Adrenal gland (tissue), 9 donors: ENCODE measurements at regions not wholly inside any gene's neighbourhood (a gene's known extent, or its start where the extent isn't known, plus 50 kb on each side); places are given as distances from the start of the nearest gene placed in this dataset.

ENCODE experiments used
- DNase-seq, 7 donors: peaks; one replicate each; pipeline ENCODE4 v3.0.0-alpha.2; 2019 to 2020
- H3K27ac ChIP-seq, 5 donors: fragments of 200-600 bp; sonication (generic) in 4 of 5; 1 replicate in 3 of 5; 2 replicates in 2 of 5; pipeline versions ENCODE4 v1.5.1 to v1.8.0; 2016 to 2020; ENCODE audit warnings: mild to moderate bottlenecking in 1 of 5
- H3K27me3 ChIP-seq: fragments of 200-600 bp; 2 replicates; pipeline ENCODE4 v1.8.0; 2021
- H3K36me3 ChIP-seq, 2 donors: fragments of 200-600 bp; replicated peaks in 1 of 2; 1 replicate in 1 of 2; 2 replicates in 1 of 2; pipeline versions ENCODE4 v1.5.1 to v1.8.0; 2018 to 2022
- H3K4me1 ChIP-seq, 2 donors: fragments of 200-600 bp; replicated peaks in 1 of 2; 1 replicate in 1 of 2; 2 replicates in 1 of 2; pipeline versions ENCODE4 v1.5.1 to v1.8.0; 2018 to 2021
- H3K4me3 ChIP-seq, 4 donors: fragments of 200-600 bp; sonication (generic) in 3 of 4; one replicate each; pipeline ENCODE4 v1.5.1; 2016 to 2018
- H3K9me3 ChIP-seq, 3 donors: fragments of 200-600 bp; sonication (generic) in 1 of 3; replicated peaks in 1 of 3; 1 replicate in 2 of 3; 2 replicates in 1 of 3; pipeline versions ENCODE4 v1.5.1 to v1.8.0; 2016 to 2021
- POLR2A ChIP-seq, 2 donors: fragments of 450-650 bp; IDR thresholded peaks; one replicate each; pipeline ENCODE4 v1.6.1; 2017; ENCODE audit warnings: antibody characterized with exemption in 2 of 2, mild to moderate bottlenecking in 2 of 2, moderate library complexity in 1 of 2
- WGBS, 4 donors: extraction: QIAGEN DNeasy Blood & Tissue Kit in 2 of 4; methylation state at CpG; one replicate each; pipeline versions ENCODE4 v1.1.5 to v1.1.7; 2013 to 2017; 5-methylcytosine and 5-hydroxymethylcytosine counted together
- intact Hi-C, 2 donors: fragments of 100-400 bp; cut with DNase I; formaldehyde crosslinking; loops; one replicate each; pipeline versions ENCODE4 v1.14.1 to v1.15.0; 2022 to 2023
- TF ChIP-seq, protein P1 (sequence below), 6 experiments: fragments of 450-650 bp in 4 of 6; fragments of 200-600 bp in 2 of 6; sonication (generic) in 1 of 6; IDR thresholded peaks; 1 replicate in 5 of 6; 2 replicates in 1 of 6; pipeline versions ENCODE4 v1.5.1 to v1.8.0; 2016 to 2021; ENCODE audit warnings: antibody characterized with exemption in 6 of 6, mild to moderate bottlenecking in 2 of 6, moderate library complexity in 1 of 6
- donor health status: healthy with polysubstance abuse.
- donor health status: Bipolar disorder and iron deficiency.
- donor health status: DM: yes; HTN: yes; CAD: no.
- donor health status: DM: no; HTN: no; CAD: no.
- donor health status: DM: no; HTN: no; CAD: no.

DNA sequence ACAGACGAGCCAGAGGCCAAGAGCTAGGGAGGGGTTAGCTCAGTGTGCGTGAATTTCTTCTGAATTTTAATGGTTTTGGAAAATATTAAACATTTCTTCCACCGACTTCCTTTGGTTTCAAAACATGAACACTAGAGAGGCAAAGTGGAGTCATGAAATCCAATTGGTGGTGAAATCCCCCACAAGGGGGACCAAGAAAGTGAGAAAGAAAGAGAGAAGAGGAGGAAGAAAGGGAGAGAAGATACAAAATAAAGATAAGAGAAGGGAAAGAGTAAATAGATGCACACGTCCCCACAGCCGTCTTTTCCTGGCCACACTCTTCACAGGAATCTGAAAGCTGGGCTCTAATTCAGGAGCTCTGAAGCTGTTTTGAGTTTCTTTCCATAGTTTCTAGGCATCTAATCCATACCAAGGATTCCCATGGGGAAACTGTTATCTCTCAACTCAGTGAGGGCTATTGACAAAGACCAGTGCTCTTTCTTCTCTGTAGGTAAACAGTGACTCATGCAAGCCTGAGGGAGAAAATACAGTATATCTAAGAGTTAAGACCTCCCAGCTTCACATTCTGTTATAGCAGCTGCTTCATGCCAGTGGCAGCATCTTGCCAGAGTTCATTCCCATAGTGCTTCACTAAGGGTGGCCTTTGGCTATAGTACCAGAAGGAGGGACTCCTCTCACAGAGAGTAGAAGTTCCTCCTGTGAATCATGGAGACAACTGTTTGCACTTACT is 115.8 kb upstream of the LIFR start:
- DNase-seq: no peak
- TF ChIP-seq POLR2A (IDR thresholded peaks at IDR 0.05): no peak
- TF ChIP-seq, protein P1, sequence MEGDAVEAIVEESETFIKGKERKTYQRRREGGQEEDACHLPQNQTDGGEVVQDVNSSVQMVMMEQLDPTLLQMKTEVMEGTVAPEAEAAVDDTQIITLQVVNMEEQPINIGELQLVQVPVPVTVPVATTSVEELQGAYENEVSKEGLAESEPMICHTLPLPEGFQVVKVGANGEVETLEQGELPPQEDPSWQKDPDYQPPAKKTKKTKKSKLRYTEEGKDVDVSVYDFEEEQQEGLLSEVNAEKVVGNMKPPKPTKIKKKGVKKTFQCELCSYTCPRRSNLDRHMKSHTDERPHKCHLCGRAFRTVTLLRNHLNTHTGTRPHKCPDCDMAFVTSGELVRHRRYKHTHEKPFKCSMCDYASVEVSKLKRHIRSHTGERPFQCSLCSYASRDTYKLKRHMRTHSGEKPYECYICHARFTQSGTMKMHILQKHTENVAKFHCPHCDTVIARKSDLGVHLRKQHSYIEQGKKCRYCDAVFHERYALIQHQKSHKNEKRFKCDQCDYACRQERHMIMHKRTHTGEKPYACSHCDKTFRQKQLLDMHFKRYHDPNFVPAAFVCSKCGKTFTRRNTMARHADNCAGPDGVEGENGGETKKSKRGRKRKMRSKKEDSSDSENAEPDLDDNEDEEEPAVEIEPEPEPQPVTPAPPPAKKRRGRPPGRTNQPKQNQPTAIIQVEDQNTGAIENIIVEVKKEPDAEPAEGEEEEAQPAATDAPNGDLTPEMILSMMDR (IDR thresholded peaks at IDR 0.05): no peak

DNA sequence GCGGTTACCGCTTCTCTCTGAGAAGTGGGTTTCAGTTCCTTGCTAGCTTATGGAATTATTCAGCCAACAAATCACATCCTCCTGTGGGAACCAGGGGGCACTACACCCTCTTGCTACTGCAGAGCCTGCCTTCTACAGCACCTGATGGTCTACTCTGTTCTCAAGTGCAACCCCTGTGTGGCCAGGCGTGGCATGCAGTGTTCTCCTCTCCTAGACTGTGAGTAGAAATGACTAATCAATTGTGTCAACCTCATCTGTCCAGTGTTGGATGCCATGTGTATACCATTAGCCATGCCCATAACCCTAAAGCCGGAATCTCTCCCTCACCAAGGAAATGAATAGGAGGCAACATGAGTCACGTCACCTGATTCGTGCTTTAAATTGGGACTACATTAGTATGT is 117.2 kb upstream of the LIFR start:
- DNase-seq: no peak
- Histone ChIP-seq H3K27ac (no peak overlapping the region), H3K9me3 (no peaks in the 10 kb centered on the region), H3K4me3 (no peak overlapping the region), H3K4me1 (no peaks in the 10 kb centered on the region), H3K27me3 (no peaks in the 10 kb centered on the region), H3K36me3 (no peaks in the 10 kb centered on the region)
- WGBS, 4 donors: 93 to 96% (median 94%) methylated on average over 4 to 6 of the region's 6 CpGs
- intact Hi-C loops: no loop called here
- TF ChIP-seq, protein P1 (IDR thresholded peaks at IDR 0.05): peak in 1 of 6 experiments; percentile 7
- TF ChIP-seq POLR2A (IDR thresholded peaks at IDR 0.05): no peak

More for the DNA sequence above, 115.8 kb upstream of the LIFR start:
- H3K4me1 ChIP-seq: no peaks in the 10 kb centered on the region
- H3K9me3 ChIP-seq: no peaks in the 10 kb centered on the region
- intact Hi-C loops: no loop called here
- H3K4me3 ChIP-seq: no peak overlapping the region
- H3K36me3 ChIP-seq: no peaks in the 10 kb centered on the region
- no peaks in the 10 kb centered on the region for H3K27me3 ChIP-seq
- 68 to 78% (median 72%) methylated on average over 5 of the region's 5 CpGs for WGBS, 4 donors
- no peak overlapping the region for H3K27ac ChIP-seq

DNA sequence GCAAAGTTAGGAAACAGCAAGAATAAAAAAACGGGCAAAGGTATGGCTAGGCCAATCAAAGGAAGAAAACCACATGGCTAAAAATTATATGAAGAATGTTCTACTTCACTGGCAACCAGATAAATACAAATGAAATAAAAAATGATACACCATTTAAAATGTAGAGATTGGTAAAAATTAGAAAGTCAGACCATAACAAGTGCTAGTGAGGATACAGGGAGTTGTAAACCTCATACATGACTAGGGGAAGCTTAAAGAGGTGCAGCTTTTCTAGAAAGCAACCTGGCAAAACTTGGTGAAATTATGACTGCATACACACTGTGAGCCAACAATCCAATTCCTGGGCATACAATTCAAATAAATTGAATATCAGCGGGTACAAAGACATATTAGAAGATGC is 119.0 kb upstream of the LIFR start:
- no peaks in the 10 kb centered on the region for H3K4me1 ChIP-seq
- no peaks in the 10 kb centered on the region for H3K36me3 ChIP-seq
- TF ChIP-seq POLR2A (IDR thresholded peaks at IDR 0.05): no peak
- TF ChIP-seq, protein P1 (IDR thresholded peaks at IDR 0.05): no peak
- no peak overlapping the region for H3K27ac ChIP-seq
- no peaks in the 10 kb centered on the region for H3K27me3 ChIP-seq
- H3K9me3 ChIP-seq: no peaks in the 10 kb centered on the region
- intact Hi-C loops: no loop called here
- WGBS, 4 donors: 85 to 94% (median 87%) methylated on average over 2 of the region's 2 CpGs
- DNase-seq: no peak
- no peak overlapping the region for H3K4me3 ChIP-seq

DNA sequence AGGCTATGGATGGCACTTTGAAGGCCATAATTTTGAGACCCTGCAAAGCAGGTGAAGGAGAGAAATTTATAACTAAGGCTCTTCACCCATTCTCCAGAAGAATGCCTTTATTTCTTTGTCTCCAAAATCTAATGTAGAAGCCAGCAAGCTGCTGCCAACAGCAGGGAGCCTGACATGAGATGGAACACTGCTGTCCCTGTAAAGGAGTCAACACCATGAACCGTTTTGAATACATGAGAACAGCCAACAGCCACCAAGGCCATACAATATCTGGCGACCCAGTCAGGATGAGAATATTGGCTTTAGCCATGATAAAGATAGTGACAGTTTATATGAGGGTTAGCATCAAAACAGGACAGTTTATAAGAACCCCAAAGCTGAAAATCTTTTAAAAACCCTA is 121.2 kb upstream of the LIFR start:
- H3K36me3 ChIP-seq: no peaks in the 10 kb centered on the region
- TF ChIP-seq, protein P1 (IDR thresholded peaks at IDR 0.05): no peak
- no peak for TF ChIP-seq POLR2A (IDR thresholded peaks at IDR 0.05)
- peaks cover 0 to 7% of the 10 kb centered on the region in 2 donors for H3K4me1 ChIP-seq
- H3K27me3 ChIP-seq: no peaks in the 10 kb centered on the region
- no peaks in the 10 kb centered on the region for H3K9me3 ChIP-seq
- H3K27ac ChIP-seq: no peak overlapping the region
- no peak overlapping the region for H3K4me3 ChIP-seq
- WGBS, 4 donors: 46 to 55% (median 50%) methylated on average over 2 of the region's 2 CpGs
- DNase-seq: no peak
- intact Hi-C loops: no loop called here
